Gastrocnemius medialis (tissue), 4 donors: ENCODE measurements at regions not wholly inside any gene's neighbourhood (a gene's known extent, or its start where the extent isn't known, plus 50 kb on each side); places are given as distances from the start of the nearest gene placed in this dataset.
"Not testable (repeated sequence)": the region's sequence is repeated elsewhere in the genome, so short reads cannot be mapped to it uniquely, and the experiment has no call there.

ENCODE experiments used
- ATAC-seq, 2 donors: fragments of 150-250 bp; one replicate each; pipeline ENCODE4 v1.9.1; 2016
- DNase-seq, 2 donors: peaks; one replicate each; pipeline ENCODE4 v3.0.0-alpha.2; 2019
- H3K27ac ChIP-seq, 4 donors: fragments of 200-600 bp; sonication (generic); 1 replicate in 1 of 4; 2 replicates in 3 of 4; pipeline ENCODE4 v1.5.1; 2016 to 2018; ENCODE audit warnings: mild to moderate bottlenecking in 2 of 4, moderate library complexity in 1 of 4
- H3K27me3 ChIP-seq, 3 donors: fragments of 200-600 bp; sonication (generic) in 2 of 3; 1 replicate in 1 of 3; 2 replicates in 2 of 3; pipeline versions ENCODE4 v1.5.1 to v1.6.0; 2016 to 2019; ENCODE audit warnings: mild to moderate bottlenecking in 1 of 3, moderate library complexity in 1 of 3
- H3K36me3 ChIP-seq, 2 donors: fragments of 200-600 bp; sonication (generic) in 1 of 2; one replicate each; pipeline ENCODE4 v1.5.1; 2017 to 2018
- H3K4me1 ChIP-seq, 2 donors: fragments of 200-600 bp; sonication (generic) in 1 of 2; one replicate each; pipeline ENCODE4 v1.5.1; 2016 to 2017; ENCODE audit warnings: mild to moderate bottlenecking in 2 of 2
- H3K4me3 ChIP-seq, 4 donors: fragments of 200-600 bp; sonication (generic) in 3 of 4; 1 replicate in 1 of 4; 2 replicates in 3 of 4; pipeline ENCODE4 v1.5.1; 2016 to 2019; ENCODE audit warnings: mild to moderate bottlenecking in 2 of 4
- H3K9me3 ChIP-seq, 3 donors: fragments of 200-600 bp; sonication (generic) in 2 of 3; 1 replicate in 1 of 3; 2 replicates in 2 of 3; pipeline ENCODE4 v1.5.1; 2016 to 2019
- CTCF ChIP-seq, 5 experiments: fragments of 450-650 bp in 3 of 5; fragments of 200-600 bp in 2 of 5; sonication (generic) in 2 of 5; IDR thresholded peaks in 4 of 5; conservative IDR thresholded peaks in 1 of 5; 1 replicate in 4 of 5; 2 replicates in 1 of 5; pipeline ENCODE4 v1.5.1; 2016 to 2019; ENCODE audit warnings: antibody characterized with exemption in 5 of 5, mild to moderate bottlenecking in 3 of 5, moderate library complexity in 3 of 5
- POLR2A ChIP-seq, 2 donors: fragments of 450-650 bp; IDR thresholded peaks; one replicate each; pipeline ENCODE4 v1.6.1; 2017; ENCODE audit warnings: antibody characterized with exemption in 2 of 2, mild to moderate bottlenecking in 2 of 2, moderate library complexity in 2 of 2
- in situ Hi-C, 4 donors: fragments of 200-750 bp; cut with MboI; loops; one replicate each; pipeline versions ENCODE4 v1.15.0 to v1.8.0; 2017; ENCODE audit warnings: low sequenced_read_pairs in 4 of 4
- intact Hi-C: fragments of 100-400 bp; cut with DNase I; formaldehyde crosslinking; loops from one replicate; pipeline ENCODE4 v1.15.1; 2023; ENCODE audit warnings: low total_unique reads

GRCh38 chr3:104347291-104347690 is 1019.4 kb upstream of the ALCAM start:
- no peaks in the 10 kb centered on the region for H3K27me3 ChIP-seq
- ATAC-seq (no peak), DNase-seq (no peak)
- TF ChIP-seq CTCF (IDR thresholded peaks at IDR 0.05 in 4 of 5, conservative IDR thresholded peaks at IDR 0.05 in 1 of 5) (no peak), POLR2A (IDR thresholded peaks at IDR 0.05) (no peak)
- in situ Hi-C loops: no loop called here
- no peaks in the 10 kb centered on the region for H3K4me1 ChIP-seq
- H3K4me3 ChIP-seq: no peak overlapping the region
- H3K9me3 ChIP-seq: no peaks in the 10 kb centered on the region
- H3K36me3 ChIP-seq: no peaks in the 10 kb centered on the region
- intact Hi-C loops: no loop called here
- no peak overlapping the region for H3K27ac ChIP-seq

DNA sequence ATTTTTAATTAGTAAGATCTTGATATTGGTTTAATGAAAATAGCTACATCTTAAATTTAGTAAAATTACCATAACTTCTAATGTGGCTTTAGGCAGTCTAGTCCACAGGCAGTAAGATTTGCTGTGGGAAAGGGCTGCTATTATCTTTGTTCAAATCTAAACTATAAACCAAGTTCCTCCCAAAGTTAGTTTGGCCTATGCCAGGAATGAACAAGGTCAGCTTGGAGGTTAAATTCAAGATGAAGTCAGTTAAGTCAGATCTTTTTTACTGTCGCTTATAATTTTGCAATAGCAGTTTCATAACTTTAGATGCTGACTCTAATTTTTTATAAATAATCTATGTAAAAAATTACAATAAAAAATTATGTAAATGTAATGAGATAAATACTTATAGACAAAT is 1016.9 kb upstream of the ALCAM start:
- Histone ChIP-seq H3K36me3 (no peaks in the 10 kb centered on the region), H3K27me3 (no peaks in the 10 kb centered on the region), H3K4me3 (no peak overlapping the region), H3K27ac (no peak overlapping the region), H3K9me3 (no peaks in the 10 kb centered on the region), H3K4me1 (no peaks in the 10 kb centered on the region)
- in situ Hi-C loops: no loop called here
- ATAC-seq (no peak), DNase-seq (no peak)
- TF ChIP-seq CTCF (IDR thresholded peaks at IDR 0.05 in 4 of 5, conservative IDR thresholded peaks at IDR 0.05 in 1 of 5): no peak
- TF ChIP-seq POLR2A (IDR thresholded peaks at IDR 0.05): no peak
- intact Hi-C loops: no loop called here

- TF ChIP-seq POLR2A (IDR thresholded peaks at IDR 0.05): no peak
- no peak for TF ChIP-seq CTCF (IDR thresholded peaks at IDR 0.05 in 4 of 5, conservative IDR thresholded peaks at IDR 0.05 in 1 of 5)
- Histone ChIP-seq H3K9me3 (no peaks in the 10 kb centered on the region), H3K36me3 (no peaks in the 10 kb centered on the region), H3K27ac (no peak overlapping the region), H3K4me1 (no peaks in the 10 kb centered on the region), H3K27me3 (no peaks in the 10 kb centered on the region), H3K4me3 (no peak overlapping the region)
- ATAC-seq (no peak), DNase-seq (no peak)
- in situ Hi-C loops: no loop called here
- intact Hi-C loops: no loop called here
Measured at GRCh38 chr3:104353951-104354350, 1012.8 kb upstream of the ALCAM start.

GRCh38 chr3:104359546-104359945 is 1007.2 kb upstream of the ALCAM start:
- Histone ChIP-seq H3K27me3 (no peaks in the 10 kb centered on the region), H3K27ac (no peak overlapping the region), H3K9me3 (no peaks in the 10 kb centered on the region), H3K4me3 (no peak overlapping the region), H3K4me1 (no peaks in the 10 kb centered on the region), H3K36me3 (no peaks in the 10 kb centered on the region)
- intact Hi-C loops: no loop called here
- ATAC-seq (no peak), DNase-seq (no peak)
- no peak for TF ChIP-seq POLR2A (IDR thresholded peaks at IDR 0.05)
- TF ChIP-seq CTCF (IDR thresholded peaks at IDR 0.05 in 4 of 5, conservative IDR thresholded peaks at IDR 0.05 in 1 of 5): no peak
- in situ Hi-C loops: no loop called here

GRCh38 chr3:104360038-104360437 is 1006.7 kb upstream of the ALCAM start:
- H3K9me3 ChIP-seq: no peaks in the 10 kb centered on the region
- H3K4me1 ChIP-seq: no peaks in the 10 kb centered on the region
- intact Hi-C loops (no loop called here), in situ Hi-C loops (no loop called here)
- no peak overlapping the region for H3K27ac ChIP-seq
- DNase-seq: no peak
- no peaks in the 10 kb centered on the region for H3K27me3 ChIP-seq
- H3K36me3 ChIP-seq: no peaks in the 10 kb centered on the region
- TF ChIP-seq POLR2A (IDR thresholded peaks at IDR 0.05) (no peak), CTCF (IDR thresholded peaks at IDR 0.05 in 4 of 5, conservative IDR thresholded peaks at IDR 0.05 in 1 of 5) (no peak)
- ATAC-seq: no peak
- H3K4me3 ChIP-seq: no peak overlapping the region

- intact Hi-C loops, H3K27ac ChIP-seq, ATAC-seq: not testable (repeated sequence)
Measured at GRCh38 chr3:104361748-104362147, 1005.0 kb upstream of the ALCAM start.

More at GRCh38 chr3:104361748-104362147, 1005.0 kb upstream of the ALCAM start:
- H3K27me3 ChIP-seq, DNase-seq, H3K9me3 ChIP-seq, in situ Hi-C loops, H3K4me1 ChIP-seq, H3K4me3 ChIP-seq, H3K36me3 ChIP-seq: not testable (repeated sequence)
